CD14-positive monocyte (primary cell): ENCODE measurements at regions not wholly inside any gene's neighbourhood (a gene's known extent, or its start where the extent isn't known, plus 50 kb on each side); places are given as distances from the start of the nearest gene placed in this dataset.

Experiments used
- DNase-seq, 3 donors: peaks; one replicate each; pipeline ENCODE4 v3.0.0-alpha.2; 2011 to 2022
- H2AFZ ChIP-seq: 2 replicates; pipeline ENCODE4 v1.6.0; 2012; ENCODE audit warnings: mild to moderate bottlenecking, low read depth, low read length, inconsistent platforms; ENCODE audit not compliant: insufficient read depth, poor library complexity, severe bottlenecking
- H3K27ac ChIP-seq, 2 donors: 1 replicate in 1 of 2; 2 replicates in 1 of 2; pipeline ENCODE4 v1.5.1; 2012 to 2013; ENCODE audit warnings: low read length in 2 of 2, control low read depth in 1 of 2, inconsistent platforms in 1 of 2, low read depth in 1 of 2, mild to moderate bottlenecking in 1 of 2
- H3K27me3 ChIP-seq, 2 donors: one replicate each; pipeline versions ENCODE4 v1.6.0 to v1.6.1; 2011 to 2013; ENCODE audit warnings: low read length in 2 of 2; ENCODE audit not compliant: control insufficient read depth in 2 of 2, insufficient read depth in 2 of 2
- H3K36me3 ChIP-seq, 2 donors: replicated peaks in 1 of 2; 1 replicate in 1 of 2; 2 replicates in 1 of 2; pipeline versions ENCODE4 v1.5.1 to v1.6.1; 2012 to 2013; ENCODE audit warnings: low read length in 2 of 2, control low read depth in 1 of 2, inconsistent platforms in 1 of 2, mild to moderate bottlenecking in 1 of 2; ENCODE audit not compliant: insufficient read depth in 2 of 2, control insufficient read depth in 1 of 2
- H3K4me1 ChIP-seq, 2 donors: 1 replicate in 1 of 2; 2 replicates in 1 of 2; pipeline versions ENCODE4 v1.5.1 to v1.6.1; 2012 to 2013; ENCODE audit warnings: low read length in 2 of 2, control low read depth in 1 of 2, inconsistent platforms in 1 of 2, mild to moderate bottlenecking in 1 of 2, moderate library complexity in 1 of 2; ENCODE audit not compliant: insufficient read depth in 2 of 2, control insufficient read depth in 1 of 2
- H3K4me2 ChIP-seq: replicated peaks from 2 replicates; pipeline ENCODE3; 2012; ENCODE audit warnings: low read length, moderate library complexity, mild to moderate bottlenecking; ENCODE audit not compliant: poor library complexity, severe bottlenecking; ENCODE audit errors: extremely low read depth
- H3K4me3 ChIP-seq, 3 experiments: fragments of 200-600 bp in 1 of 3; sonication (generic) in 1 of 3; replicated peaks in 1 of 3; 1 replicate in 2 of 3; 2 replicates in 1 of 3; pipeline ENCODE4 v1.5.1; 2011 to 2013; ENCODE audit warnings: low read length in 3 of 3, mild to moderate bottlenecking in 3 of 3, control low read depth in 2 of 3, low read depth in 2 of 3, inconsistent platforms in 1 of 3, moderate library complexity in 1 of 3
- H3K79me2 ChIP-seq: 2 replicates; pipeline ENCODE4 v1.6.0; 2012; ENCODE audit warnings: mild to moderate bottlenecking, control low read depth, inconsistent platforms, low read length, moderate library complexity; ENCODE audit not compliant: insufficient read depth
- H3K9ac ChIP-seq: 2 replicates; pipeline ENCODE4 v1.6.0; 2017; ENCODE audit warnings: low read length, mild to moderate bottlenecking; ENCODE audit not compliant: insufficient read depth, poor library complexity, severe bottlenecking
- H3K9me3 ChIP-seq, 2 donors: replicated peaks in 1 of 2; 1 replicate in 1 of 2; 2 replicates in 1 of 2; pipeline versions ENCODE4 v1.5.1 to v1.6.1; 2012 to 2013; ENCODE audit warnings: low read length in 2 of 2, control low read depth in 1 of 2; ENCODE audit not compliant: control insufficient read depth in 1 of 2, insufficient read depth in 1 of 2
- H4K20me1 ChIP-seq: 2 replicates; pipeline ENCODE4 v1.6.0; 2012; ENCODE audit warnings: mild to moderate bottlenecking, low read length, control low read depth, moderate library complexity; ENCODE audit not compliant: insufficient read depth
- H3K27ac Mint-ChIP-seq, 7 donors: one replicate each; pipeline ENCODE4 v1.8.0; 2020; ENCODE audit warnings: mild to moderate bottlenecking in 7 of 7, mixed read lengths in 7 of 7, moderate library complexity in 6 of 7, inconsistent platforms in 2 of 7
- H3K27me3 Mint-ChIP-seq, 3 donors: one replicate each; pipeline ENCODE4 v1.8.0; 2021 to 2022; ENCODE audit warnings: low read depth in 3 of 3, mild to moderate bottlenecking in 3 of 3, mixed read lengths in 3 of 3, moderate library complexity in 3 of 3, inconsistent platforms in 1 of 3
- H3K36me3 Mint-ChIP-seq, 2 donors: one replicate each; pipeline ENCODE4 v1.8.0; 2020; ENCODE audit warnings: mixed read lengths in 2 of 2, inconsistent platforms in 1 of 2, mild to moderate bottlenecking in 1 of 2
- H3K4me1 Mint-ChIP-seq: one replicate; pipeline ENCODE4 v1.8.0; 2020; ENCODE audit warnings: mild to moderate bottlenecking, mixed read lengths
- H3K4me3 Mint-ChIP-seq, 2 donors: one replicate each; pipeline ENCODE4 v1.8.0; 2020; ENCODE audit warnings: mild to moderate bottlenecking in 2 of 2, mixed read lengths in 2 of 2, moderate library complexity in 1 of 2
- H3K9me3 Mint-ChIP-seq, 7 donors: one replicate each; pipeline ENCODE4 v1.8.0; 2020 to 2022; ENCODE audit warnings: mixed read lengths in 7 of 7, mild to moderate bottlenecking in 6 of 7, moderate library complexity in 6 of 7, inconsistent platforms in 2 of 7
- WGBS: methylation state at CpG from one replicate; pipeline ENCODE4 v1.1.5; 2013; ENCODE audit warnings: missing lambda C conversion rate; ENCODE audit not compliant: insufficient coverage; 5-methylcytosine and 5-hydroxymethylcytosine counted together
- intact Hi-C, 2 donors: fragments of 100-400 bp; cut with micrococcal nuclease; formaldehyde crosslinking; loops; one replicate each; pipeline versions ENCODE4 v1.15.0 to v1.15.1; 2023
- TF ChIP-seq, protein P1 (sequence below): fragments of 200-600 bp; IDR thresholded peaks from one replicate; pipeline ENCODE4 v1.8.0; 2022; ENCODE audit warnings: antibody characterized with exemption, mild to moderate bottlenecking

DNA sequence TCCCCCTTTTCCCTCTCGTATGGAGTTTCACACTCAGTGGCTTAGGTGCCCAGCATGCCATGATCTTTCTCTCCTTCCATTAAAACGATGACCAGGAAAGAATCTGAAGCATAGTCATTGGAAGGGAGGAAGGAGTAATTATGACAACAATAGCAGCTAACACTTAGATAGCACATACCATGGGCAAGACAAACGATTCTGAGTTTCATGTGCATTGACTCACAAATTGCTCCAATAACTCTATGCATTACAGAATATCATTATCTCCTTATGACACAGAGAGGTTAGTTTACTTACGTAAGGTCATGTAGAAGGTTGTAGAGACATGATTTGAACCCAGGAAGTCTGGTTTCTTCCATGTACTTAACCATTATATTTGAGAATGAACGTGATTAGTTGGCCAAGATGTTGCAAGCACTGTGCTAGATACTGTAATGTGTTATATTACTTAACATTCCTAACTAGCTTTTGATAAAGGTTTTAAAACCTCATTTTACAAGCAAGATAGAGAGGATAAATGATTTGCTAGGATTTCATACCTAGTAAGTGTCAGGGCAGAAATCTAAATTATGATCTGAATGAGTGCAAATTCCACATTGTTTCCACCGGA, 162.4 kb downstream of the CAND1 start:
- Histone ChIP-seq H3K36me3 (no peaks in the 10 kb centered on the region), H3K79me2 (no peaks in the 10 kb centered on the region), H3K27me3 (no peaks in the 10 kb centered on the region), H3K27ac (no peak overlapping the region), H3K9ac (no peak overlapping the region), H4K20me1 (no peaks in the 10 kb centered on the region), H3K4me3 (no peak overlapping the region), H3K4me1 (peaks cover 0 to 15% of the 10 kb centered on the region in 2 donors), H3K9me3 (no peaks in the 10 kb centered on the region), H3K4me2 (no peak overlapping the region), H2AFZ (no peak overlapping the region)
- intact Hi-C loops, result no loop called here
- Mint-ChIP-seq H3K27me3 (peaks cover 0 to 4% (median 0%) of the 10 kb centered on the region in 3 donors), H3K27ac (no peak overlapping the region), H3K9me3 (no peaks in the 10 kb centered on the region), H3K36me3 (no peaks in the 10 kb centered on the region), H3K4me3 (no peak overlapping the region), H3K4me1 (peaks cover 2% of the 10 kb centered on the region)
- no peak for DNase-seq
- TF ChIP-seq, protein P1, sequence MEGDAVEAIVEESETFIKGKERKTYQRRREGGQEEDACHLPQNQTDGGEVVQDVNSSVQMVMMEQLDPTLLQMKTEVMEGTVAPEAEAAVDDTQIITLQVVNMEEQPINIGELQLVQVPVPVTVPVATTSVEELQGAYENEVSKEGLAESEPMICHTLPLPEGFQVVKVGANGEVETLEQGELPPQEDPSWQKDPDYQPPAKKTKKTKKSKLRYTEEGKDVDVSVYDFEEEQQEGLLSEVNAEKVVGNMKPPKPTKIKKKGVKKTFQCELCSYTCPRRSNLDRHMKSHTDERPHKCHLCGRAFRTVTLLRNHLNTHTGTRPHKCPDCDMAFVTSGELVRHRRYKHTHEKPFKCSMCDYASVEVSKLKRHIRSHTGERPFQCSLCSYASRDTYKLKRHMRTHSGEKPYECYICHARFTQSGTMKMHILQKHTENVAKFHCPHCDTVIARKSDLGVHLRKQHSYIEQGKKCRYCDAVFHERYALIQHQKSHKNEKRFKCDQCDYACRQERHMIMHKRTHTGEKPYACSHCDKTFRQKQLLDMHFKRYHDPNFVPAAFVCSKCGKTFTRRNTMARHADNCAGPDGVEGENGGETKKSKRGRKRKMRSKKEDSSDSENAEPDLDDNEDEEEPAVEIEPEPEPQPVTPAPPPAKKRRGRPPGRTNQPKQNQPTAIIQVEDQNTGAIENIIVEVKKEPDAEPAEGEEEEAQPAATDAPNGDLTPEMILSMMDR, result no peak
- no CpG with 5 or more reads among the region's 6 CpGs for WGBS

DNA sequence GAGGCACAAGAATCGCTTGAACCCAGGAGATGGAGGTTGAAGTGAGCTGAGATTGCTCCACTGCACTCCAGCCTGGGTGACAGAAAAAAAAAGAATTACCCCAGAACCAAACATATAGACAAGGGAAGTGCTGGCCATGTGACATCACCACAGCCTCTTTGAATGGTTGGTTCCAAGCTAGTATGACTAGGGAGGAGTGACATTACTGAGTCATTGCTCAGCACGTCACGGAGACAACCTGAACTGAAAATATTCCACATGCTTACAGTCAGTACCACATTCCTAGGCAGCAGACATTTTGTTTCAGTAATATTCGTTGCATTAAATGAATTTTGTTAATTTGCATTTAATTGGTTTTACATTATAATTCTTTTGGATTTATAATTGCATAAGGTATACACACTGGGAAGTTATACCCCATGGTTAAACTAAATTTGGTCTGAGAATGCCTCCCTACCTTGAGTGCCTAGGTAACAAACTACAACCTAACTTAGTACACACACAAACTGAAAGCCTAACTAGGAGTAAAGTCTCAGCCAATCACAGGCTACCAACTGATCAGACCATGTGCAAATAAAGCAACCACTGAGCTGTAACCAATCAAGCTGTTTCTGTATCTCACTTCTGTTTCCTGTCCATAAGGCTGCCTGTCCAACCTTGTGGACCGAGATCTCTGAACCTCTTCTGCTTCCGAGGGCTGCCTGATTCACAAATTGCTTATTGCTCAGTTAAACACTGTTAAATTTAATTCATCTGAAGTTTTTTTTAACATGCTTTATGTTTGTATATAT, 164.4 kb downstream of the CAND1 start:
- no peak overlapping the region for H3K4me3 Mint-ChIP-seq
- intact Hi-C loops, result no loop called here
- peak overlapping the region in 1 of 7 donors; percentile 75 for H3K27ac Mint-ChIP-seq
- H2AFZ ChIP-seq, result no peak overlapping the region
- peaks cover 2% of the 10 kb centered on the region for H3K4me1 Mint-ChIP-seq
- H4K20me1 ChIP-seq, result no peaks in the 10 kb centered on the region
- no peaks in the 10 kb centered on the region for H3K27me3 ChIP-seq
- no CpG with 5 or more reads among the region's 6 CpGs for WGBS
- H3K9me3 Mint-ChIP-seq, result peaks cover 0 to 3% (median 0%) of the 10 kb centered on the region in 7 donors
- no peak overlapping the region for H3K9ac ChIP-seq
- TF ChIP-seq, protein P1, result no peak
- H3K4me3 ChIP-seq, result no peak overlapping the region
- no peak overlapping the region for H3K4me2 ChIP-seq
- H3K36me3 Mint-ChIP-seq, result no peaks in the 10 kb centered on the region
- H3K79me2 ChIP-seq, result no peaks in the 10 kb centered on the region
- H3K9me3 ChIP-seq, result no peaks in the 10 kb centered on the region
- DNase-seq, result peak; percentile 7 to 65 (median 54)
- peaks cover 0 to 4% (median 3%) of the 10 kb centered on the region in 3 donors for H3K27me3 Mint-ChIP-seq
- H3K36me3 ChIP-seq, result no peaks in the 10 kb centered on the region
- peaks cover 0 to 15% of the 10 kb centered on the region in 2 donors for H3K4me1 ChIP-seq
- no peak overlapping the region for H3K27ac ChIP-seq
